ENCODE measurements at regions not wholly inside any gene's neighbourhood (a gene's known extent, or its start where the extent isn't known, plus 50 kb on each side); places are given as distances from the start of the nearest gene placed in this dataset.

- TF ChIP-seq CREB1 (IDR thresholded peaks at IDR 0.05; ENCODE audit: low read depth) = no peak
- TF ChIP-seq USF1 (IDR thresholded peaks at IDR 0.05) = no peak
- no peak for TF ChIP-seq EP300 (IDR thresholded peaks at IDR 0.05; ENCODE audit: borderline replicate concordance)
- no peak for TF ChIP-seq YY1 (IDR thresholded peaks at IDR 0.05; ENCODE audit: low read depth)
- TF ChIP-seq TCF12 (IDR thresholded peaks at IDR 0.05; ENCODE audit: low read depth) = no peak
- no peak for TF ChIP-seq REST (IDR thresholded peaks at IDR 0.05; ENCODE audit: low read depth)
- no peak for TF ChIP-seq TAF1 (IDR thresholded peaks at IDR 0.05; ENCODE audit: low read depth)
- no peak for TF ChIP-seq RAD21 (IDR thresholded peaks at IDR 0.05; ENCODE audit: low read depth)
- no peak for TF ChIP-seq ZBTB7A (IDR thresholded peaks at IDR 0.05; ENCODE audit: low read depth)
- TF ChIP-seq EGR1 (IDR thresholded peaks at IDR 0.05) = no peak
- 0 out of 2 replicates have a peak, but pooled peaks have one; percentile 18 for TF ChIP-seq FOXM1 (IDR thresholded peaks at IDR 0.05; ENCODE audit: borderline replicate concordance, low read depth)
- peak; percentile 3; the same call in 1 of the 2 replicates for TF ChIP-seq TEAD4 (IDR thresholded peaks at IDR 0.05)
- TF ChIP-seq MAX (IDR thresholded peaks at IDR 0.05) = no peak
Measured at GRCh38 chr3:189513281-189514117, 117.7 kb upstream of the TP63 start.

- no peak for TF ChIP-seq CREB1 (IDR thresholded peaks at IDR 0.05; ENCODE audit: low read depth)
- no peak for TF ChIP-seq EP300 (IDR thresholded peaks at IDR 0.05; ENCODE audit: borderline replicate concordance)
- TF ChIP-seq MAX (IDR thresholded peaks at IDR 0.05) = no peak
- no peak for TF ChIP-seq TAF1 (IDR thresholded peaks at IDR 0.05; ENCODE audit: low read depth)
- no peak for TF ChIP-seq EGR1 (IDR thresholded peaks at IDR 0.05)
- no peak for TF ChIP-seq TEAD4 (IDR thresholded peaks at IDR 0.05)
- no peak for TF ChIP-seq FOXM1 (IDR thresholded peaks at IDR 0.05; ENCODE audit: borderline replicate concordance, low read depth)
- TF ChIP-seq REST (IDR thresholded peaks at IDR 0.05; ENCODE audit: low read depth) = no peak
- TF ChIP-seq RAD21 (IDR thresholded peaks at IDR 0.05; ENCODE audit: low read depth) = no peak
- no peak for TF ChIP-seq ZBTB7A (IDR thresholded peaks at IDR 0.05; ENCODE audit: low read depth)
Measured at GRCh38 chr3:189516039-189516438, 115.2 kb upstream of the TP63 start.

GRCh38 chr3:189517981-189518380, 113.2 kb upstream of the TP63 start:
- TF ChIP-seq FOXM1 (IDR thresholded peaks at IDR 0.05; ENCODE audit: borderline replicate concordance, low read depth) = no peak
- no peak for TF ChIP-seq RAD21 (IDR thresholded peaks at IDR 0.05; ENCODE audit: low read depth)
- no peak for TF ChIP-seq TCF12 (IDR thresholded peaks at IDR 0.05; ENCODE audit: low read depth)
- no peak for TF ChIP-seq EGR1 (IDR thresholded peaks at IDR 0.05)
- no peak for TF ChIP-seq EP300 (IDR thresholded peaks at IDR 0.05; ENCODE audit: borderline replicate concordance)
- TF ChIP-seq REST (IDR thresholded peaks at IDR 0.05; ENCODE audit: low read depth) = no peak
- no peak for TF ChIP-seq TAF1 (IDR thresholded peaks at IDR 0.05; ENCODE audit: low read depth)
- TF ChIP-seq YY1 (IDR thresholded peaks at IDR 0.05; ENCODE audit: low read depth) = no peak
- no peak for TF ChIP-seq USF1 (IDR thresholded peaks at IDR 0.05)
- no peak for TF ChIP-seq TEAD4 (IDR thresholded peaks at IDR 0.05)
- TF ChIP-seq CEBPB (IDR thresholded peaks at IDR 0.05) = no peak
- TF ChIP-seq MAX (IDR thresholded peaks at IDR 0.05) = no peak
- TF ChIP-seq NFIC (IDR thresholded peaks at IDR 0.05) = no peak

GRCh38 chr3:189519458-189519857, 111.7 kb upstream of the TP63 start:
- TF ChIP-seq MAX (IDR thresholded peaks at IDR 0.05) (no peak), EP300 (IDR thresholded peaks at IDR 0.05; ENCODE audit: borderline replicate concordance) (no peak)

Data from Ishikawa (cell line).